Mucosa of descending colon (tissue), 3 donors: ENCODE measurements at regions not wholly inside any gene's neighbourhood (a gene's known extent, or its start where the extent isn't known, plus 50 kb on each side); places are given as distances from the start of the nearest gene placed in this dataset.

ENCODE experiments used
- ATAC-seq: fragments of 200-7000 bp; cut with Tn5 transposase; one replicate; pipeline ENCODE4 v1.9.1; 2020; ENCODE audit warnings: mild to moderate bottlenecking, moderate library complexity
- DNase-seq, 3 donors: peaks; one replicate each; pipeline ENCODE4 v3.0.0-alpha.2; 2020
- H3K36me3 ChIP-seq: fragments of 200-600 bp; one replicate; pipeline ENCODE4 v1.8.0; 2021; ENCODE audit warnings: low read depth, mild to moderate bottlenecking
- H3K4me1 ChIP-seq: fragments of 200-600 bp; one replicate; pipeline ENCODE4 v1.8.0; 2021; ENCODE audit warnings: low read depth, mild to moderate bottlenecking
- H3K4me3 ChIP-seq: fragments of 200-600 bp; one replicate; pipeline ENCODE4 v1.8.0; 2021; ENCODE audit warnings: mild to moderate bottlenecking
- H3K9me3 ChIP-seq: fragments of 200-600 bp; one replicate; pipeline ENCODE4 v1.8.0; 2021; ENCODE audit warnings: mild to moderate bottlenecking
- intact Hi-C, 2 donors: fragments of 100-400 bp; cut with DNase I in 1 of 2; cut with micrococcal nuclease in 1 of 2; formaldehyde crosslinking; loops; one replicate each; pipeline versions ENCODE4 v1.11.0 to v1.11.1; 2022; cut with DNase I, micrococcal nuclease
- TF ChIP-seq, protein P1 (sequence below): fragments of 200-600 bp; IDR thresholded peaks from one replicate; pipeline ENCODE4 v1.8.0; 2022; ENCODE audit warnings: antibody characterized with exemption, mild to moderate bottlenecking
- donor health status: DM: no; HTN: no; CAD: no; lungs with moderate emphysema.
- donor health status: DM: no; HTN: no; CAD: no.
- donor health status: DM: no; HTN: yes; CAD: no.

DNA sequence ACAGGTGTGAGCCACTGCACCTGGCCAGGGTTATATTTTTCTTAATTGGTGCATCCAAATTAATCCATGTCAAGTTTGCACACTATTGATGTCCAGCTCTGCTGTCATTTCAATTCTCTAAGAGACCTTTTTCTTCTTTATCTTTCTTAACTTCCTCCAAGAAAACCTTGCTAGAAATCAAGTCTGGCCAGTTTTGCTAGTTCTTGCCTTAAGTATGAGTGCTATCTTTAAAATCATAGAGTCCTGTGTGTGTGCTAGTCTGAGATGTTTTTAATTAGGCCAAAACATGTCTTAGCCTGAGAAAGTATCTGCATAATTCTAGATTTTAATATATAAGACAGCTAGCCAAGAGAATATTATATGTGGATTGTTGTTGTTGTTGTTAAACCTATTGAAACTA is 56.2 kb upstream of the SLC39A10 start:
- no peak overlapping the region for H3K4me3 ChIP-seq
- DNase-seq (no peak), ATAC-seq (no peak)
- no peaks in the 10 kb centered on the region for H3K36me3 ChIP-seq
- H3K9me3 ChIP-seq: no peaks in the 10 kb centered on the region
- intact Hi-C loops: no loop called here
- TF ChIP-seq, protein P1, sequence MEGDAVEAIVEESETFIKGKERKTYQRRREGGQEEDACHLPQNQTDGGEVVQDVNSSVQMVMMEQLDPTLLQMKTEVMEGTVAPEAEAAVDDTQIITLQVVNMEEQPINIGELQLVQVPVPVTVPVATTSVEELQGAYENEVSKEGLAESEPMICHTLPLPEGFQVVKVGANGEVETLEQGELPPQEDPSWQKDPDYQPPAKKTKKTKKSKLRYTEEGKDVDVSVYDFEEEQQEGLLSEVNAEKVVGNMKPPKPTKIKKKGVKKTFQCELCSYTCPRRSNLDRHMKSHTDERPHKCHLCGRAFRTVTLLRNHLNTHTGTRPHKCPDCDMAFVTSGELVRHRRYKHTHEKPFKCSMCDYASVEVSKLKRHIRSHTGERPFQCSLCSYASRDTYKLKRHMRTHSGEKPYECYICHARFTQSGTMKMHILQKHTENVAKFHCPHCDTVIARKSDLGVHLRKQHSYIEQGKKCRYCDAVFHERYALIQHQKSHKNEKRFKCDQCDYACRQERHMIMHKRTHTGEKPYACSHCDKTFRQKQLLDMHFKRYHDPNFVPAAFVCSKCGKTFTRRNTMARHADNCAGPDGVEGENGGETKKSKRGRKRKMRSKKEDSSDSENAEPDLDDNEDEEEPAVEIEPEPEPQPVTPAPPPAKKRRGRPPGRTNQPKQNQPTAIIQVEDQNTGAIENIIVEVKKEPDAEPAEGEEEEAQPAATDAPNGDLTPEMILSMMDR: no peak
- H3K4me1 ChIP-seq: no peaks in the 10 kb centered on the region

DNA sequence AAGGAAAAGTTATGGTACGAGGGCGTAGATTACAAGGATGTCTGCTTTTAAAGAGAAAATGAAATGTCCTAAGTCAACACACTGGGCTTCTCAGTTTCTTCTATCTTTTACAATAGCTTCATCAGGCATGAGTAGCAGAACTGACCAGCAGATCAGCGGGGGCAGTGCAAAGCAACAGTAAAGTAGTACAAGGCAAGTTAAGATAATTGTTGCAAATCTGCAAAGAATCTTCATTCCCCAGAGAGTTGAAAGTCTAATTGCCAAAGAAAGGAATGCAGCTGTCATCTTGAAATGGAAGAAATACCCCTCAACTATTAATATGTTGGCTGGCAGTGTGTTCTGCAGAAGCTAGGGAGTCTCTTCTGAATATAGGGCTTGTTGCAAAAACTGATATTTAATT is 60.2 kb upstream of the SLC39A10 start:
- H3K36me3 ChIP-seq: no peaks in the 10 kb centered on the region
- H3K4me3 ChIP-seq: no peak overlapping the region
- ATAC-seq (no peak), DNase-seq (no peak)
- TF ChIP-seq, protein P1: no peak
- H3K9me3 ChIP-seq: no peaks in the 10 kb centered on the region
- H3K4me1 ChIP-seq: no peaks in the 10 kb centered on the region
- intact Hi-C loops: no loop called here

DNA sequence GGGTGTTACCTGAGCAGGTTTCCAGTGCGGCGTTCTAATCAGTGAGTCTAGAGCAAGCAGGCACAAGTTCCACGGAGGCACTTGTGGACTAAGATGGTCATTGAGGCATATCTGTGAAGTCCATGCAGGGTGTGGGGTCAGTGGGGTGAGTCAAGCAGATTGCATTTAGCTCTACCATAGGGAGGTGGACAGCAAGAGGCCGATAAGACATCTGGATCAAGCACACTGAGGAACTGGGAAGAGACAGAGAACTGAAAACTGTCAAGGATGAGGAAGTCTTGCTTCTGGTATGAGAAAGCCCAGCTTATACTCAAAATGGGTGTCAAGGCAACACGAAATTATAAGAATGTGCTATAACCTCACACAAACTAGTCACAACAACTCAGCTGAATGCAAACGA is 61.2 kb upstream of the SLC39A10 start:
- H3K36me3 ChIP-seq: no peaks in the 10 kb centered on the region
- H3K4me1 ChIP-seq: no peaks in the 10 kb centered on the region
- TF ChIP-seq, protein P1: no peak
- H3K9me3 ChIP-seq: no peaks in the 10 kb centered on the region
- intact Hi-C loops: no loop called here
- no peak overlapping the region for H3K4me3 ChIP-seq
- peak; percentile 18 for ATAC-seq
- no peak for DNase-seq

DNA sequence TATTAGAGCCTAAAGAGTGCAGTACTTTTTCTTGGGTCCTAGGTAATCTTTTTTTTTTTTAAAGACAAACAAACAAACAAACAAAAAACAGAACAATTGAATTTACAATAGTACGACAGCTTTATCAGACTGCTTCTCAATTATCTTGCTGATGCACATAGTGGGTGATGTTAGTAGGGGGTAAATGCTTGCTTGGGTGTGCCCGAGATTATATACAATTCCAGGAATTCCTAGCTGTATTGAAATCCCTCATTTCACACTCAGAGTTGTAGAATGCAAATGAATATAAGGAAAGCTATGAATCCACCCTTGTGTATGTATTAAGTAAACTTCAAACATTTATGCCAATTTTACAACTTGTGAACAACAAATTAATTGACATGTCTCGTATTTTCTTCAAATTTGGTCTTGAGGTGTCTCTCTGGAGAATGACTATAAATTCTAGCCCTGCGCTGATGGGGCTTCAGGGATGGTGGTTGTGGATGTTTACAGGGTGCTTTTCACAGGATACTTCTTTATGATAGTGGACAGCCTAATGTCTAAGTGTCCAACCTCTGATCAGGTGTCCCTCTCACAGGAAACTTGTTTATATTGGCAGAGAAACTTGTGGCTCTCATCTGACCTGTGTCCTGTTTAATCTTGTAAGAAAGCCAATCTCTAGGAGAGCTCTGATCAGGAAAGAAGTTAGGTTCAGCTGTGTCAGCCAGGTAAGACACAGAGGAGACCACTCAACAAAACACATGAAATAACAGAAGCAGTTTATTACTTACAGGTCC is 61.9 kb upstream of the SLC39A10 start:
- intact Hi-C loops: no loop called here
- Histone ChIP-seq H3K4me3 (no peak overlapping the region), H3K9me3 (no peaks in the 10 kb centered on the region), H3K36me3 (no peaks in the 10 kb centered on the region), H3K4me1 (no peaks in the 10 kb centered on the region)
- DNase-seq: no peak
- TF ChIP-seq, protein P1: no peak
- no peak for ATAC-seq

DNA sequence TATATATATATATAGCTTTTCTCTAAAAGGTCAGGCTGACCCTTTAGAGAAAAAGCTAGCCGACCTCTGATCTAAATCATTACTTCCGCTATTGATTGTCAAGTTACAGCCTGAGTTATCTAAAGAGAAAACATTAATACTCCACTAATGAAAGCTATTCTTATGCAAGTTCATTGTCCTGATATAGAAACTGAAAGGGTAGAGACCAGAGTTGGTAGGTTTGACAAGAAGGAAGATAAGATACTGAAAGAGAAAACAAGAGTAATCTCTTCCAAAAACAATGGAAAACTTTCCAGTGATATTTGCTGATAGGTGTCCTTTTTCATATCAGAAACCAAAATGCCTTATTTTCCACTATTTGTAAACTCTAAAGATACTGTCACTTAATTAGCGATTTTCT is 62.8 kb upstream of the SLC39A10 start:
- TF ChIP-seq, protein P1: no peak
- ATAC-seq (no peak), DNase-seq (no peak)
- no peaks in the 10 kb centered on the region for H3K9me3 ChIP-seq
- no peaks in the 10 kb centered on the region for H3K4me1 ChIP-seq
- no peak overlapping the region for H3K4me3 ChIP-seq
- intact Hi-C loops: no loop called here
- H3K36me3 ChIP-seq: no peaks in the 10 kb centered on the region
